ENCODE measurements at regions not wholly inside any gene's neighbourhood (a gene's known extent, or its start where the extent isn't known, plus 50 kb on each side); places are given as distances from the start of the nearest gene placed in this dataset.

DNA sequence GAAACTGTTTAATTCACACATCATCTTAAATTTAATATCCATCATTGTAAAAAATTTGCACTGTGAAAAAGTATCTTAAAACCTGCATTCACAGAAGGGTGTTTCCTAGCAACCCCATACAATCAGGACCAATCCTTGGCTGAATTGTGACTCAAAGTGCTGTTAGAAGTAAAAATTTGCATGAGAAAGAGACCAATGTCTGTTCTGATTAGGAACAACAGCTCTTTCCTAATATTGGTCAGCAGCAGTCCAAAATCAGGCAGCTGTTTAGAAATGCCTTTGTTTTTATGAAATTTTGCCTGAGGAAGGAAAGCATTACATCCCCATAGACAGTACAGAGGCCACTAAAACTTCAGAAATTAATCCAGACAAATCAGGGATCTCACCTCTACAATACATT, 987.0 kb downstream of the HACE1 start:
- no peak overlapping the region for H3K27ac ChIP-seq
- no peaks in the 10 kb centered on the region for H3K4me1 ChIP-seq
- no peaks in the 10 kb centered on the region for H3K9me3 ChIP-seq
- TF ChIP-seq POLR2A (IDR thresholded peaks at IDR 0.05) (no peak), CTCF (IDR thresholded peaks at IDR 0.05) (no peak)
- no peaks in the 10 kb centered on the region for H3K36me3 ChIP-seq
- no peaks in the 10 kb centered on the region for H3K27me3 ChIP-seq
- no peak for DNase-seq (ENCODE audit: extremely low spot score in 2 of 2)
- intact Hi-C loops (cut with DNase I): no loop called here
- H3K4me3 ChIP-seq: no peak overlapping the region

GRCh38 chr6:103872233-103872632, 987.5 kb downstream of the HACE1 start:
- Histone ChIP-seq H3K27ac (no peak overlapping the region), H3K4me3 (no peak overlapping the region)
- intact Hi-C loops (cut with DNase I): no loop called here

DNA sequence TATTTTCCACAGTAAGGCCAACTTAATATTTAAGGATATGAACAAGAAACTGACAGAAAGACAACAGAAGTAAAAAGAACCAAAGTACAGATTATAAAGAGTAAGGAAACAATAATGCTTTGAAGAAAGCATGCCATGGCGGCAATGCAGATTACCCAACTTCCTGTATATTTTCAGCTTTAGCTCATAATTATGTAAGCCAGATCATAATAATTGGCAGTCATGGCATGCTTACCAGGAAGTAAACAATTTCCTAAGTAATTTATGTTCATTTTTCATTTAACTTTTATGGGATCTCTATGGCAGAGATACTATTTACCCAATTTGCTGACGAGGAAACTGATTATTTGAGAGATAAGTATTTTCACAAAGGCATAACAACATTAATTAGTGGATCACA, 988.7 kb downstream of the HACE1 start:
- no peak overlapping the region for H3K4me3 ChIP-seq
- H3K27ac ChIP-seq: no peak overlapping the region
- no peaks in the 10 kb centered on the region for H3K4me1 ChIP-seq
- H3K27me3 ChIP-seq: no peaks in the 10 kb centered on the region
- no peaks in the 10 kb centered on the region for H3K36me3 ChIP-seq
- H3K9me3 ChIP-seq: no peaks in the 10 kb centered on the region
- intact Hi-C loops (cut with DNase I): no loop called here
- TF ChIP-seq POLR2AphosphoS5 (IDR thresholded peaks at IDR 0.05; ENCODE audit: insufficient read depth in 1 of 2, low read depth in 1 of 2): no peak
- no peak for TF ChIP-seq CTCF (IDR thresholded peaks at IDR 0.05)
- no peak for TF ChIP-seq POLR2A (IDR thresholded peaks at IDR 0.05)
- DNase-seq (ENCODE audit: extremely low spot score in 2 of 2): no peak

More at GRCh38 chr6:103872233-103872632, 987.5 kb downstream of the HACE1 start:
- no peak for TF ChIP-seq CTCF (IDR thresholded peaks at IDR 0.05)
- TF ChIP-seq POLR2AphosphoS5 (IDR thresholded peaks at IDR 0.05; ENCODE audit: insufficient read depth in 1 of 2, low read depth in 1 of 2): no peak
- TF ChIP-seq POLR2A (IDR thresholded peaks at IDR 0.05): no peak
- Histone ChIP-seq H3K27me3 (no peaks in the 10 kb centered on the region), H3K9me3 (no peaks in the 10 kb centered on the region), H3K36me3 (no peaks in the 10 kb centered on the region), H3K4me1 (no peaks in the 10 kb centered on the region)
- DNase-seq (ENCODE audit: extremely low spot score in 2 of 2): no peak

DNA sequence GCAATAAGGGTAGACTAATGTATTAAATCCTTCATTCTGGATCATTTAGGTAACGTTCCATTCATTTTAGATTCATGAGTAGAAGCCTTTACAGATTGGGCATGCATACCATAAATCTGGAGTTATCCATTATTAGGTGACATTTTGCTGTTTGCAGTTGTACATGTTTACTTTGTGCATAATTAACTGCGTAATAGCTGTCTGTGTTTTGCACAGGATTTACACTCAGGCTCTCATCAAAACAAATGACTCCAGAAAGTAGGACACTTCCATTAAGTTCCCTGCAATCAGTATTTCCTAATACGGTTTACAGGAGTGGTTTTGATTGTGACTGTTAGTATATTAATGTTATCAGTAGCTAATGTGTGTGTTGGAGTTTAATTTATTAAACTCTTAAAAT, 997.4 kb downstream of the HACE1 start:
- H3K36me3 ChIP-seq: no peaks in the 10 kb centered on the region
- DNase-seq (ENCODE audit: extremely low spot score in 2 of 2): no peak
- H3K27me3 ChIP-seq: no peaks in the 10 kb centered on the region
- no peak overlapping the region for H3K4me3 ChIP-seq
- no peaks in the 10 kb centered on the region for H3K4me1 ChIP-seq
- TF ChIP-seq POLR2AphosphoS5 (IDR thresholded peaks at IDR 0.05; ENCODE audit: insufficient read depth in 1 of 2, low read depth in 1 of 2): no peak
- TF ChIP-seq CTCF (IDR thresholded peaks at IDR 0.05): no peak
- no peak for TF ChIP-seq POLR2A (IDR thresholded peaks at IDR 0.05)
- no peak overlapping the region for H3K27ac ChIP-seq
- intact Hi-C loops (cut with DNase I): no loop called here
- H3K9me3 ChIP-seq: no peaks in the 10 kb centered on the region

- DNase-seq (ENCODE audit: extremely low spot score in 2 of 2): no peak
- H3K36me3 ChIP-seq: no peaks in the 10 kb centered on the region
- H3K27ac ChIP-seq: no peak overlapping the region
- H3K4me1 ChIP-seq: no peaks in the 10 kb centered on the region
- no peaks in the 10 kb centered on the region for H3K27me3 ChIP-seq
- intact Hi-C loops (cut with DNase I): no loop called here
- H3K4me3 ChIP-seq: no peak overlapping the region
- no peak for TF ChIP-seq CTCF (IDR thresholded peaks at IDR 0.05)
- no peak for TF ChIP-seq POLR2AphosphoS5 (IDR thresholded peaks at IDR 0.05; ENCODE audit: insufficient read depth in 1 of 2, low read depth in 1 of 2)
- TF ChIP-seq POLR2A (IDR thresholded peaks at IDR 0.05): no peak
- H3K9me3 ChIP-seq: no peaks in the 10 kb centered on the region
Measured at GRCh38 chr6:103858003-103858402, 1001.7 kb downstream of the HACE1 start.
